ENCODE measurements at regions not wholly inside any gene's neighbourhood (a gene's known extent, or its start where the extent isn't known, plus 50 kb on each side); places are given as distances from the start of the nearest gene placed in this dataset.
"Not testable (repeated sequence)": the region's sequence is repeated elsewhere in the genome, so short reads cannot be mapped to it uniquely, and the experiment has no call there.

DNA sequence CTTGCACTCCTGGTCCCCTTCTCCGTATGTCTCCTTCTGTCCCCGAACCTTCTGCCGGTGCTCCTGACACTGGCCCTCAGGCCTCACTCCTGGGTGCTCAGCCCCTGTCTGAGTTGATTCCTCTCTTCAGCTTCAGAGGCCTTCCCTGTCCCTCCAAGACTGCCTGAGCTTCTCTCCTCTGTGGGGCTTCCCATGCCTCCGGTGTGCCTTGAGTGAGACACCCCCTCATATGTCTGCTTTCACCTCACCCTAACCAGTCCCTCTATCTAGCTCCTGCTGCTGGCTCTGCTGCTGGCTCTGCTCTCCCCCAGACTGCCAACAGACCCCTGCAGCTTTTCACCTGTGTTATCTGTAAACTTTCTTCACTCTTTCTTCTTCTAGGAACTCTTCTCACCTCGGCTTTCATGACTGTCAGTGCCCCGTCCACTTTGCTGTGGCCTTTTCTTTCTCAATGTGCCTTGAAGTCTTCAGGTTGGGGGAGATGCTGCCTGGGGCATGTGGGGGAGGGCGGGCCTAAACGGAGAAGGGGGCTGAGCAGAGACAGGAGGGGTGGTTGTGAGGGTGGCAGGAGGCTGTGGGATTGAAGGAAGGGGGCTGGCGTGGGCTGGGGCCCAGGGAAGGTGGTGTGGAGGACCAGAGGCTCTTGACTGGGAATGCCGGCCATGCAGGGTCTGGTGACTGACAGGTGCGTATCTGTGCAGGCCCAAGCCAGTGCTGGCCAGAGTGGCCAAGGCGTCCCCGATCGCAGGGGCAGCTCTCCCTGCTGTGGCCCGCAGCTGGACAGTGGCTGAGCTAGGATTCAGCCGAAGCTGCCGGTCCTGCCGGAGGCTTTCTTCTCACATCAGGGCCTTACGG lies 81.3 kb downstream of the METRNL start:
- no peak overlapping the region for H3K4me3 ChIP-seq (ENCODE audit: low read depth, low read length)
- H3K4me1 ChIP-seq (ENCODE audit: control insufficient read depth, insufficient read depth, low read length): no peaks in the 10 kb centered on the region
- no peaks in the 10 kb centered on the region; the same call in 1 of the 2 replicates for H3K9me3 ChIP-seq (ENCODE audit: control insufficient read depth, insufficient read depth, low read length)
- H3K36me3 ChIP-seq (ENCODE audit: control insufficient read depth, insufficient read depth, low read length): no peaks in the 10 kb centered on the region
- no peaks in the 10 kb centered on the region for H3K27me3 ChIP-seq (ENCODE audit: control insufficient read depth, insufficient read depth, low read length)
- H3K9ac ChIP-seq (ENCODE audit: low read depth, low read length): no peak overlapping the region
- H3K27ac ChIP-seq (ENCODE audit: low read depth, low read length): no peak overlapping the region

DNA sequence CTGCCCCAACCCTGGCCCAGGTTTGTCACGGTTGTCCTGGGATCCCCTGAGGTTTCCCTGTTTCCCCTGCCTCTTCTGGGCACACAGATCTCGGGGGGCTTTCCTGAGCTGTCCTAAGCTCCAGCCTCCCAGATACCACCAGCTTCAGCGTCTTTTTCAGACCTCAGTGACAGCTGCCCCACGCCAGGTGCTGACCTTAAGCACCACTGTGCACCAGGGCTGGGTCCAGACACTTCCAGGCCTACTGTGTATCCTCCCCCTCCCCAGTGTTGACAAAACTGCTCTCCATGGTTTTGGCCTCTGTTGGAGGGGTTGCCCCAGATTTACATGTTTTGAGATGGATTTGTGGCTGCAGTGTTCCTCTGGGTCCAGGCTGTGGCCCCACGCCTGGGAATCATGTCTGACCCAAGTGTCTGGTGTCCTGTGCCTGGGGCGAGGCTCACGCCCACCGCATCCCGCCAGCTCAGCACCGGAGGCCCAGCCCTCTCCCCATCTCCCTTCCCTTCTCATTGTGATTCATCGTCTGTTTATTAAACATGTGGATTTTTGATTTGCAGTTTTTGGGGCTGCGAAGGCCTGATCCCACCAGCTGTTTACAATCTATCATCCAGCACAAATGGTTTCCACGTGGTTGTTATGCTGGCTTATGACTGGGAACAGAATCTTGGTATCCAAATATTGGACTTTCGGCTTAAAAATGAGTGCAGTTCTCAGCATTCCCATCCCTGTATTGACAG lies 82.1 kb downstream of the METRNL start:
- Histone ChIP-seq H3K9me3 (ENCODE audit: control insufficient read depth, insufficient read depth, low read length) (no peaks in the 10 kb centered on the region; the same call in none of the 2 replicates), H3K4me3 (ENCODE audit: low read depth, low read length) (no peak overlapping the region), H3K27me3 (ENCODE audit: control insufficient read depth, insufficient read depth, low read length) (no peaks in the 10 kb centered on the region), H3K27ac (ENCODE audit: low read depth, low read length) (no peak overlapping the region), H3K36me3 (ENCODE audit: control insufficient read depth, insufficient read depth, low read length) (no peaks in the 10 kb centered on the region), H3K9ac (ENCODE audit: low read depth, low read length) (no peak overlapping the region), H3K4me1 (ENCODE audit: control insufficient read depth, insufficient read depth, low read length) (no peaks in the 10 kb centered on the region)

DNA sequence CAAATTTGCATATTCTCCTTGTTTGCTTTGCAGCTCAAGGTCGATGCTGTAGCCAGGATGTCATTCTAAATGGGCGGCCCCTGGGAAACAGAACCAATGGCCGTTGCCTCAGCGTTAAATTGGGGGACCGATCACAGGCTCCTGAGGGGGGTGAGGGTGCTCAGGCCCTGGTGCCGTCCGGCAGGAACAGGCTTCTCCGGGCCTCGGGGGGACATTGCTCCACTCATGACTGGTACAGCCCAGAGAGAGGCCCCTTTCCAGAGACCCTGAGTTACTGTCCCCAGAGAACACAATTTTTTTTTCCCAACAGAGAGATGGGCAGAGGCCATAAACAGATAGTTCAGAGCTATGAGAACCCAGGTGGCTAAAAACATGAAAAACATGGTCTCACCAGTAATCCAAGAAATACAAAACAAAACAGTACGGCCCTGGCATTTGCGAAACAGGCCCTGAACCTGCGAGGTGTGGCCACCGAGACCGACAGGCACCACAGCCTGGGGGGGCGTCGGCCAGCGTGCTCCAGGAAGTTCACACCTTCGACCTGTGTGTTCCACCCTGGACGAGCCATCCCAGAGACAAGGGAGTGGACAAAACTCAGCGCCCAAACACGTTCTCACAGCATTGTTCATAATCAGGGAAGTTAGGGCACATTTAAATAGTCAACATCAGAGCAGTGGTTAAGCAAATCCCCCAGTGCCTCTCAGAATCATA lies 82.8 kb downstream of the METRNL start:
- Histone ChIP-seq H3K27me3 (ENCODE audit: control insufficient read depth, insufficient read depth, low read length) (no peaks in the 10 kb centered on the region), H3K4me3 (ENCODE audit: low read depth, low read length) (no peak overlapping the region), H3K4me1 (ENCODE audit: control insufficient read depth, insufficient read depth, low read length) (no peaks in the 10 kb centered on the region), H3K9ac (ENCODE audit: low read depth, low read length) (no peak overlapping the region), H3K36me3 (ENCODE audit: control insufficient read depth, insufficient read depth, low read length) (no peaks in the 10 kb centered on the region), H3K9me3 (ENCODE audit: control insufficient read depth, insufficient read depth, low read length) (peaks cover 1% of the 10 kb centered on the region), H3K27ac (ENCODE audit: low read depth, low read length) (no peak overlapping the region)

DNA sequence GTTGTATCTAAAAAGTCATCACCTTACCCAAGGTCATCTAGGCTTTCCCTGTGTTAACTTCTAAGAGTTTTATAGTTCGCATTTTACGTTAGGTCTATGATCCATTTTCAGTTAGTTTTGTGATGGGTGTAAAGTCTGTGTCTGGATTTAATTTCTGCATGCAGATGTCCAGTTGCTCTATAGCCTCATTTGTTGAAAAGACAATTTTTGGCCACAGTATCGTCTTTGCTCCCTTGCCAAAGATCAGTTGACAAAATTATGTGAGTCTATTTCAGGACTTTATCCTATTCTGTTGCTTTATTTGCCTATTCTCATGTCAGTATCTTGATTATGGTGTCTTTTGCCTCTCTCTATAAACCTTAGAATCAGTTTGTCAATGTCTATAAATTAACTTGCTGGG lies 85.1 kb downstream of the METRNL start:
- Histone ChIP-seq H3K27ac (ENCODE audit: low read depth, low read length) (no peak overlapping the region), H3K27me3 (ENCODE audit: control insufficient read depth, insufficient read depth, low read length) (no peaks in the 10 kb centered on the region), H3K9ac (ENCODE audit: low read depth, low read length) (no peak overlapping the region), H3K9me3 (ENCODE audit: control insufficient read depth, insufficient read depth, low read length) (peaks cover 9% of the 10 kb centered on the region), H3K4me1 (ENCODE audit: control insufficient read depth, insufficient read depth, low read length) (no peaks in the 10 kb centered on the region), H3K4me3 (ENCODE audit: low read depth, low read length) (no peak overlapping the region), H3K36me3 (ENCODE audit: control insufficient read depth, insufficient read depth, low read length) (no peaks in the 10 kb centered on the region)

DNA sequence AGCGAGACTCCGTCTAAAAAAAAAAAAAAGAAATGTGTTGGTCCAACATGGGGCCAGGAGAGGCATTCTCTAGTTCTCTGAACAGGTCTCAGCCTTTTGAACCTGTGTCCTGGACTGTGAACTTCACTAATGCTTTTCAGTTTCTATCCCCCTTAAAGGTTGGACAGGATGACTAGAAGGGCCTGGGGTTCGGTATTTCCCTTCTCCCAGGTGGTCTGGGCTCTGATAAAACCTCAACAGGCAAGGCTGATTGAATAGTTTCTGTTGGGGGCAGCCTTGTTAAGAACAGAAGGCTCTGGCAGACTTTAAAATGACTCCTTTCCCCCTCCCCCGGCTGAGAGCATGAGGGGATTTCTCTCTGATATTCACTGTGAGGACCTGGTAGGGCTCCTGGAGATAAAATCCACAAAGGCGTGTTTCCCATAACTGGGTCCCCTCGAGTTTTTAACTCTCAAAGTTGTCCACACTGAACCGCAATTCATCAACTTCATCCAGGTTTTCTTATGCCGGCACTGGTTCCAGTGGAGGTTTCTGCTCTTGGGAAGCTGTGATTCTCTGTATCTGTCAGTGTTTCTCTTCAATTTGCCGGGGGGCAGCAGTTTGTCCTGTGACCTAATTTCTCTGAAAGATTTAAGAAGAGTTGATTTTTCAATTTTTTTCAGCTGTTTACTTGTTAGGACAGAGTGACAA lies 91.3 kb downstream of the METRNL start:
- H3K36me3 ChIP-seq (ENCODE audit: control insufficient read depth, insufficient read depth, low read length): no peaks in the 10 kb centered on the region
- H3K4me1 ChIP-seq (ENCODE audit: control insufficient read depth, insufficient read depth, low read length): no peaks in the 10 kb centered on the region
- H3K27me3 ChIP-seq (ENCODE audit: control insufficient read depth, insufficient read depth, low read length): no peaks in the 10 kb centered on the region
- no peak overlapping the region for H3K27ac ChIP-seq (ENCODE audit: low read depth, low read length)
- H3K9ac ChIP-seq (ENCODE audit: low read depth, low read length): no peak overlapping the region
- no peak overlapping the region for H3K4me3 ChIP-seq (ENCODE audit: low read depth, low read length)
- H3K9me3 ChIP-seq (ENCODE audit: control insufficient read depth, insufficient read depth, low read length): peaks cover 9% of the 10 kb centered on the region

DNA sequence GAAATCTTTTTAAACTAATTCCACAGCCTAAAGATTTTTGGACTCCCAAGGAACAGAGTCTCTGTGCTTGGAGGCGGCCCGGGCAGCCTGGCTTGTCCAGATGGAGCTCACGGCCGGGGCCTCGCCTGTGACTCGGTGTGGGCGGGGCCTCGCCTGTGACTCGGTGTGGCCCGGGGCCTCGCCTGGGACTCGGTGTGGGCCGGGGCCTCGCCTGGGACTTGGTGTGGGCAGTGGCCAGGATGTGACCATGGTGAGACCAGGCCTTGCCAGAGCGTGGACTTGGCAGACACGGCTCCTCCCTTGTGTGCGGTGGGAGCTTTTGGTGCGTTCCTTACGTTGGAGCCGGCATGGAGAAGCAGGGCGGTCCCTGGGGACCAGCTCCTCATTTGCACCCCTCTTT lies 92.3 kb downstream of the METRNL start:
- H3K27me3 ChIP-seq (ENCODE audit: control insufficient read depth, insufficient read depth, low read length): no peaks in the 10 kb centered on the region
- no peaks in the 10 kb centered on the region for H3K4me1 ChIP-seq (ENCODE audit: control insufficient read depth, insufficient read depth, low read length)
- no peak overlapping the region for H3K9ac ChIP-seq (ENCODE audit: low read depth, low read length)
- H3K9me3 ChIP-seq (ENCODE audit: control insufficient read depth, insufficient read depth, low read length): peaks cover 9% of the 10 kb centered on the region
- H3K27ac ChIP-seq (ENCODE audit: low read depth, low read length): no peak overlapping the region
- no peaks in the 10 kb centered on the region for H3K36me3 ChIP-seq (ENCODE audit: control insufficient read depth, insufficient read depth, low read length)
- no peak overlapping the region for H3K4me3 ChIP-seq (ENCODE audit: low read depth, low read length)

DNA sequence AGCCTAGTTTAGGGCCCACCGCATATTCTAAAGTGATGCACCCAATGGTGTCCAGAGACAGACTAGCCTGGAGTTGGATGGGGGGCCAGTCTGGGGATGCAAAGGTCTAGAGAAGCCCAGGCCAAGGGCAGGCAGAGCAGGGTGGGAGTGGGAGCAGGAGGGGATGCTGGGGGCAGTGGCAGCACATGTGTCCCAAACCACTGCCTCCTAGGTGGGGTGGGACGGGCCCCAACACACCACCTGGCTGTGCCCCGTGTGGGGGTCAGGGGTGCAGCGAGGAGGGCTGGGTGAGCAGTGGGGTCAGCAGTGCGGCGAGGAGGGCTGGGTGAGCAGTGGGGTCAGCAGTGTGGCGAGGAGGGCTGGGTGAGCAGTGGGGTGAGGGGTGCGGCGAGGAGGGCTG lies 92.7 kb downstream of the METRNL start:
- H3K4me1 ChIP-seq (ENCODE audit: control insufficient read depth, insufficient read depth, low read length); H3K4me3 ChIP-seq (ENCODE audit: low read depth, low read length); H3K9me3 ChIP-seq (ENCODE audit: control insufficient read depth, insufficient read depth, low read length): not testable (repeated sequence)

DNA sequence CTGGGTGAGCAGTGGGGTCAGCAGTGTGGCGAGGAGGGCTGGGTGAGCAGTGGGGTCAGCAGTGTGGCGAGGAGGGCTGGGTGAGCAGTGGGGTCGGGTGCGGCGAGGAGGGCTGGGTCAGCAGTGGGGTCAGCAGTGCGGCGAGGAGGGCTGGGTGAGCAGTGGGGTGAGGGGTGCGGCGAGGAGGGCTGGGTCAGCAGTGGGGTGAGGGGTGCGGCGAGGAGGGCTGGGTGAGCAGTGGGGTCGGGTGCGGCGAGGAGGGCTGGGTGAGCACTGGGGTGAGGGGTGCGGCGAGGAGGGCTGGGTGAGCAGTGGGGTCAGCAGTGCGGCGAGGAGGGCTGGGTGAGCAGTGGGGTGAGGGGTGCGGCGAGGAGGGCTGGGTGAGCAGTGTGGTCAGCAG lies 93.2 kb downstream of the METRNL start:
- H3K36me3 ChIP-seq (ENCODE audit: control insufficient read depth, insufficient read depth, low read length); H3K9ac ChIP-seq (ENCODE audit: low read depth, low read length); H3K9me3 ChIP-seq (ENCODE audit: control insufficient read depth, insufficient read depth, low read length); H3K4me1 ChIP-seq (ENCODE audit: control insufficient read depth, insufficient read depth, low read length); H3K27ac ChIP-seq (ENCODE audit: low read depth, low read length); H3K27me3 ChIP-seq (ENCODE audit: control insufficient read depth, insufficient read depth, low read length); H3K4me3 ChIP-seq (ENCODE audit: low read depth, low read length): not testable (repeated sequence)

More for the DNA sequence above, 92.7 kb downstream of the METRNL start:
- H3K27ac ChIP-seq (ENCODE audit: low read depth, low read length); H3K36me3 ChIP-seq (ENCODE audit: control insufficient read depth, insufficient read depth, low read length); H3K9ac ChIP-seq (ENCODE audit: low read depth, low read length); H3K27me3 ChIP-seq (ENCODE audit: control insufficient read depth, insufficient read depth, low read length): not testable (repeated sequence)

DNA sequence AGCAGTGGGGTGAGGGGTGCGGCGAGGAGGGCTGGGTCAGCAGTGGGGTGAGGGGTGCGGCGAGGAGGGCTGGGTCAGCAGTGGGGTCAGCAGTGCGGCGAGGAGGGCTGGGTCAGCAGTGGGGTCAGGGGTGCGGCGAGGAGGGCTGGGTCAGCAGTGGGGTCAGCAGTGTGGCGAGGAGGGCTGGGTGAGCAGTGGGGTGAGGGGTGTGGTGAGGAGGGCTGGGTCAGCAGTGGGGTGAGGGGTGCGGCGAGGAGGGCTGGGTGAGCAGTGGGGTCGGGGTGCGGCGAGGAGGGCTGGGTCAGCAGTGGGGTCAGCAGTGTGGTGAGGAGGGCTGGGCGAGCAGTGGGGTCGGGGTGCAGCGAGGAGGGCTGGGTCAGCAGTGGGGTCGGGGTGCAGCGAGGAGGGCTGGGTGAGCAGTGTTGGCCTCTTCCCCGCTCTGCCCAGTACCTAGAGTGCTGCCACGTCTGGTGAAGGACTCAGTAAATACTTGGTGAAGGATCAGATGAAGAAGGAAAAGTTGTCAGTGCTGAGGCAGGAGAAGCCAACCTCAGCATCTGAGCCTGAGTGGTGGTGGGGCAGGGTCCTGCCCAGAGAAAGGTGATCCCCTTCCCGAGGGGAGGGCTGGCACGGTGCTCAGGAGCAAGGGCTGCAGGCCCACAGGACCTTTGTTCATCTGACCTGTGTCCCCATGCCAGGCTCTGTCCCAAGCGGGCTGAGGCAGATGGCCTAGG lies 93.9 kb downstream of the METRNL start:
- not testable (repeated sequence) for H3K4me1 ChIP-seq (ENCODE audit: control insufficient read depth, insufficient read depth, low read length); H3K4me3 ChIP-seq (ENCODE audit: low read depth, low read length); H3K36me3 ChIP-seq (ENCODE audit: control insufficient read depth, insufficient read depth, low read length); H3K9ac ChIP-seq (ENCODE audit: low read depth, low read length); H3K9me3 ChIP-seq (ENCODE audit: control insufficient read depth, insufficient read depth, low read length); H3K27me3 ChIP-seq (ENCODE audit: control insufficient read depth, insufficient read depth, low read length); H3K27ac ChIP-seq (ENCODE audit: low read depth, low read length)

DNA sequence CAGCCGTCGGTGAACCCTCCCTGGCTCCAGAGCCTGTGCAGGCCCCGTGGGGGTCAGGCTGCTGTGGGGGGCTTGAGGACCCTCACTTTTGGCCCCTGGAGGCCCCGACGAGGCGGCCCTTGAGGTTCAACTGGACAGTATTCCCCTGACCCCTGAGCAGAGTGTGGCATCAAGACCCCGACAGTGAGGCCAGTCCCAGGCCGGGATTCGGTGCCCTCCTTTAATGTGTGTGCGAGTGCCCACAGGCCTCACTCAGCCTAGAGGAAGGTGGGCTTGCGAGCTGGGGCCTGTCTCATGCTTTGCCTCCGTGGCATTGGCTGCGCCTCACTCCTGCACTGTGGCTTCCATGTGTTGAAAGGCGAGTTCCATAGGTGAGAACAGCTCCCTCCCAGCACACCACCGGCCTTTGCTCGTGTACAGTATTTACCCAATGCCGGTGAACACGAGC lies 94.5 kb downstream of the METRNL start:
- H3K9me3 ChIP-seq (ENCODE audit: control insufficient read depth, insufficient read depth, low read length): no peaks in the 10 kb centered on the region; the same call in 1 of the 2 replicates
- H3K27me3 ChIP-seq (ENCODE audit: control insufficient read depth, insufficient read depth, low read length): no peaks in the 10 kb centered on the region
- no peaks in the 10 kb centered on the region for H3K4me1 ChIP-seq (ENCODE audit: control insufficient read depth, insufficient read depth, low read length)
- H3K36me3 ChIP-seq (ENCODE audit: control insufficient read depth, insufficient read depth, low read length): no peaks in the 10 kb centered on the region
- H3K27ac ChIP-seq (ENCODE audit: low read depth, low read length): no peak overlapping the region
- no peak overlapping the region for H3K4me3 ChIP-seq (ENCODE audit: low read depth, low read length)
- no peak overlapping the region for H3K9ac ChIP-seq (ENCODE audit: low read depth, low read length)

Measured in HUES48 (cell line).